ENCODE measurements at regions not wholly inside any gene's neighbourhood (a gene's known extent, or its start where the extent isn't known, plus 50 kb on each side); places are given as distances from the start of the nearest gene placed in this dataset.

- TF ChIP-seq CTCF (IDR thresholded peaks at IDR 0.05) (no peak), POLR2A (IDR thresholded peaks at IDR 0.05) (no peak), POLR2AphosphoS5 (IDR thresholded peaks at IDR 0.05) (no peak), EP300 (IDR thresholded peaks at IDR 0.05) (no peak)
Observed at GRCh38 chr2:41957431-41957830, 90.4 kb upstream of the PKDCC start.
